ENCODE measurements at regions not wholly inside any gene's neighbourhood (a gene's known extent, or its start where the extent isn't known, plus 50 kb on each side); places are given as distances from the start of the nearest gene placed in this dataset.

DNA sequence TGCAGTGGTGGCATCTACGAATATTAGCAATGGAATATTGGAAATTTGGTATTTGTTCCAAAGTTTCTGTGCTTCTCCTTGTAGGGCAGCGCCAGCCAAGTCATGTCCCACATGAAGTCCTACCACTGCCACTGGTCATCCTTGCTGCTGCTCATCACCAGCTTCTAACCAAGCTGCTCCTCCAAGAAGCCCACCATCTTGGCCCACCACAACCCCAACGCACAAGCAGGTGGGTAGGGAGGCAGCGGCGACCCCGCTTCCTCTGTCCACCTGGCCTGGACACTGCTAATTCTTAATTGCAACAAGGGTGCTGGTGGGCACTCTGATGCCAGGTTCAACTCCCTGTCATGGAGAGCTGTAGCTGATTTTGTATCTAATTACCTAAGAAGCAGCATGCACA, 291.2 kb upstream of the LYPLAL1 start:
- peaks cover 0 to 10% (median 6%) of the 10 kb centered on the region in 7 donors for H3K9me3 Mint-ChIP-seq
- H3K27ac Mint-ChIP-seq, result peak overlapping the region in 1 of 3 donors; percentile 78
- DNase-seq, result no peak
- Histone ChIP-seq H3K4me3 (ENCODE audit: low read depth, low read length) (no peak overlapping the region), H3K27ac (ENCODE audit: insufficient read depth, low read length, poor library complexity, severe bottlenecking) (no peak overlapping the region), H3K4me1 (ENCODE audit: control insufficient read depth, insufficient read depth, low read length, poor library complexity, severe bottlenecking) (no peaks in the 10 kb centered on the region), H3K27me3 (ENCODE audit: control insufficient read depth, insufficient read depth, low read length) (no peaks in the 10 kb centered on the region), H3K9me3 (ENCODE audit: control insufficient read depth in 2 of 2, low read length in 2 of 2) (no peaks in the 10 kb centered on the region), H3K36me3 (ENCODE audit: control insufficient read depth, insufficient read depth, low read length) (no peaks in the 10 kb centered on the region)
- H3K36me3 Mint-ChIP-seq, result peaks cover 3% of the 10 kb centered on the region
- H3K4me3 Mint-ChIP-seq, result no peak overlapping the region
- no peak for ATAC-seq (ENCODE audit: low read depth in 2 of 2)
- H3K4me1 Mint-ChIP-seq, result no peaks in the 10 kb centered on the region
- H3K27me3 Mint-ChIP-seq, result no peaks in the 10 kb centered on the region

- H3K36me3 Mint-ChIP-seq, result peaks cover 3% of the 10 kb centered on the region
- no peak overlapping the region for H3K27ac Mint-ChIP-seq
- no peaks in the 10 kb centered on the region for H3K9me3 ChIP-seq (ENCODE audit: control insufficient read depth in 2 of 2, low read length in 2 of 2)
- ATAC-seq (ENCODE audit: low read depth in 2 of 2) (no peak), DNase-seq (no peak)
- H3K27me3 Mint-ChIP-seq, result no peaks in the 10 kb centered on the region
- no peak overlapping the region for H3K4me3 Mint-ChIP-seq
- no peaks in the 10 kb centered on the region for H3K4me1 Mint-ChIP-seq
- H3K4me1 ChIP-seq (ENCODE audit: control insufficient read depth, insufficient read depth, low read length, poor library complexity, severe bottlenecking), result no peaks in the 10 kb centered on the region
- peaks cover 0 to 6% (median 6%) of the 10 kb centered on the region in 7 donors for H3K9me3 Mint-ChIP-seq
- H3K27me3 ChIP-seq (ENCODE audit: control insufficient read depth, insufficient read depth, low read length), result no peaks in the 10 kb centered on the region
- no peaks in the 10 kb centered on the region for H3K36me3 ChIP-seq (ENCODE audit: control insufficient read depth, insufficient read depth, low read length)
- no peak overlapping the region for H3K27ac ChIP-seq (ENCODE audit: insufficient read depth, low read length, poor library complexity, severe bottlenecking)
- no peak overlapping the region for H3K4me3 ChIP-seq (ENCODE audit: low read depth, low read length)
Observed at GRCh38 chr1:218886101-218886871, 287.4 kb upstream of the LYPLAL1 start.

DNA sequence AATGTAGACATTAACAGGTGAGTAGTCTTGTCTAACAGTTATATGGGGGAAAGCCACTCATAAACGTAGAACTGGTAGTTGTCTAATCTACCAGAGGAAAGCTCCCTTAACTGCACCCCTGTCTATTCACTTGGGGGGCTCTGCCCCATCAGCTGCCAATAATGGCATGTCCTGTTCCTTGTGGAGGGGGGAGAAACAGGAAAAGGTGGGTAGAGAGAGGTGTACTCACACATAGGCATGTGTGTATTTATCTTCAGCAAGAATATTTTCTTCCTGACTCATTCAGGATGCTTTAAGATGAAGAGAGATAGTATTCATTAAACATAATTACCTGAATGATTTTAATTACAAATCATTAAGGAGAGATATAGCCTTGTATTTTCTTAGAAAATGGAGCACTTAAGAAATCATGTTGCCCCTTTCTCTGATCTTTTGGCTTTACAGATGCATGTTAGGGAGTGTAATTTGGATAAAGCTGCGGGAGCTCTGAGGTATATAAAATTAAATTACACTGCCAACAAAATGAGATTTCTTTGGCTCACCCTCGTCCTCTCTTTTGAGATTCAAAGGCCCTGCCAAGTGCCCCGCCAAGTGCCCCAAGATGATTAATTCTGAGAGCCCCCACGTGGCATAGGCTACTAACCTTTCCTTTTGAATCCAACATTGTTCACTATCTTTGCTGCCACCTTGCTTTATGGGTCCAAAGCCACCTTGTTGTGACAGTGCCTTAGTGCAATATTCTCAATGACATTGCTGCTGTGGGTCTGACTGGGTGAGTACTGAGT, 286.3 kb upstream of the LYPLAL1 start:
- Mint-ChIP-seq H3K27me3 (no peaks in the 10 kb centered on the region), H3K9me3 (peaks cover 0 to 6% (median 6%) of the 10 kb centered on the region in 7 donors), H3K27ac (no peak overlapping the region), H3K4me1 (no peaks in the 10 kb centered on the region), H3K36me3 (peaks cover 3% of the 10 kb centered on the region), H3K4me3 (no peak overlapping the region)
- Histone ChIP-seq H3K4me1 (ENCODE audit: control insufficient read depth, insufficient read depth, low read length, poor library complexity, severe bottlenecking) (no peaks in the 10 kb centered on the region), H3K36me3 (ENCODE audit: control insufficient read depth, insufficient read depth, low read length) (no peaks in the 10 kb centered on the region), H3K27ac (ENCODE audit: insufficient read depth, low read length, poor library complexity, severe bottlenecking) (no peak overlapping the region), H3K9me3 (ENCODE audit: control insufficient read depth in 2 of 2, low read length in 2 of 2) (no peaks in the 10 kb centered on the region), H3K27me3 (ENCODE audit: control insufficient read depth, insufficient read depth, low read length) (no peaks in the 10 kb centered on the region), H3K4me3 (ENCODE audit: low read depth, low read length) (no peak overlapping the region)
- ATAC-seq (ENCODE audit: low read depth in 2 of 2) (no peak), DNase-seq (no peak)

DNA sequence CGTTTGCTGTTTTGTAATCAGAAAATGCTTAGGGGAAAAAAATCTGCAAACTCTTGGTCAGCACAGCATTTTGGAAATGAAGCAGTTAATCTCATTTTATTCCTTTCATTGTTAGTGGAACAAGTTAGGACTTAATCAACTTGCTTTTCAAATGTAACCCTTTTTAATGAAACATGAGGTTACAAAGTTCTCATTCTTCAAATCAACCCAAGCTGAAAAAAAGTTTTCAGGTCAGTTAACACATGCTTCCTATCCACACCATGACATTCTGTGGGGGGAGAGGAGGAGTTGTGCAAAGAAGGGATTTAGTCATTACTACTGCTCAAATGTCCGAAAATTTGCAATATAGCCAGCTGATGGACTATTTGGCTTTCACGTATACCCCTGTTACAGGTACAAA, 283.2 kb upstream of the LYPLAL1 start:
- Mint-ChIP-seq H3K27me3 (no peaks in the 10 kb centered on the region), H3K4me3 (no peak overlapping the region), H3K27ac (no peak overlapping the region), H3K9me3 (peaks cover 0 to 3% (median 0%) of the 10 kb centered on the region in 7 donors), H3K4me1 (no peaks in the 10 kb centered on the region), H3K36me3 (no peaks in the 10 kb centered on the region)
- Histone ChIP-seq H3K36me3 (ENCODE audit: control insufficient read depth, insufficient read depth, low read length) (no peaks in the 10 kb centered on the region), H3K4me3 (ENCODE audit: low read depth, low read length) (no peak overlapping the region), H3K27me3 (ENCODE audit: control insufficient read depth, insufficient read depth, low read length) (no peaks in the 10 kb centered on the region), H3K27ac (ENCODE audit: insufficient read depth, low read length, poor library complexity, severe bottlenecking) (no peak overlapping the region), H3K4me1 (ENCODE audit: control insufficient read depth, insufficient read depth, low read length, poor library complexity, severe bottlenecking) (no peaks in the 10 kb centered on the region), H3K9me3 (ENCODE audit: control insufficient read depth in 2 of 2, low read length in 2 of 2) (no peaks in the 10 kb centered on the region)
- ATAC-seq (ENCODE audit: low read depth in 2 of 2) (no peak), DNase-seq (no peak)

- no peak overlapping the region for H3K27ac ChIP-seq (ENCODE audit: insufficient read depth, low read length, poor library complexity, severe bottlenecking)
- Mint-ChIP-seq H3K36me3 (no peaks in the 10 kb centered on the region), H3K27ac (no peak overlapping the region), H3K9me3 (peaks cover 0 to 6% (median 0%) of the 10 kb centered on the region in 7 donors), H3K4me3 (no peak overlapping the region), H3K27me3 (no peaks in the 10 kb centered on the region), H3K4me1 (no peaks in the 10 kb centered on the region)
- H3K36me3 ChIP-seq (ENCODE audit: control insufficient read depth, insufficient read depth, low read length), result no peaks in the 10 kb centered on the region
- no peaks in the 10 kb centered on the region for H3K27me3 ChIP-seq (ENCODE audit: control insufficient read depth, insufficient read depth, low read length)
- H3K4me3 ChIP-seq (ENCODE audit: low read depth, low read length), result no peak overlapping the region
- no peaks in the 10 kb centered on the region for H3K4me1 ChIP-seq (ENCODE audit: control insufficient read depth, insufficient read depth, low read length, poor library complexity, severe bottlenecking)
- no peaks in the 10 kb centered on the region for H3K9me3 ChIP-seq (ENCODE audit: control insufficient read depth in 2 of 2, low read length in 2 of 2)
- DNase-seq, result no peak
- no peak for ATAC-seq (ENCODE audit: low read depth in 2 of 2)
Observed at GRCh38 chr1:218891577-218891976, 282.1 kb upstream of the LYPLAL1 start.

- no peaks in the 10 kb centered on the region for H3K4me1 ChIP-seq (ENCODE audit: control insufficient read depth, insufficient read depth, low read length, poor library complexity, severe bottlenecking)
- Mint-ChIP-seq H3K27ac (no peak overlapping the region), H3K4me3 (no peak overlapping the region), H3K27me3 (no peaks in the 10 kb centered on the region), H3K4me1 (no peaks in the 10 kb centered on the region), H3K9me3 (peaks cover 0 to 6% (median 3%) of the 10 kb centered on the region in 7 donors), H3K36me3 (no peaks in the 10 kb centered on the region)
- no peaks in the 10 kb centered on the region for H3K27me3 ChIP-seq (ENCODE audit: control insufficient read depth, insufficient read depth, low read length)
- no peaks in the 10 kb centered on the region for H3K36me3 ChIP-seq (ENCODE audit: control insufficient read depth, insufficient read depth, low read length)
- no peak overlapping the region for H3K4me3 ChIP-seq (ENCODE audit: low read depth, low read length)
- no peaks in the 10 kb centered on the region for H3K9me3 ChIP-seq (ENCODE audit: control insufficient read depth in 2 of 2, low read length in 2 of 2)
- no peak overlapping the region for H3K27ac ChIP-seq (ENCODE audit: insufficient read depth, low read length, poor library complexity, severe bottlenecking)
- DNase-seq, result no peak
- no peak for ATAC-seq (ENCODE audit: low read depth in 2 of 2)
Observed at GRCh38 chr1:218895064-218895587, 278.6 kb upstream of the LYPLAL1 start.

DNA sequence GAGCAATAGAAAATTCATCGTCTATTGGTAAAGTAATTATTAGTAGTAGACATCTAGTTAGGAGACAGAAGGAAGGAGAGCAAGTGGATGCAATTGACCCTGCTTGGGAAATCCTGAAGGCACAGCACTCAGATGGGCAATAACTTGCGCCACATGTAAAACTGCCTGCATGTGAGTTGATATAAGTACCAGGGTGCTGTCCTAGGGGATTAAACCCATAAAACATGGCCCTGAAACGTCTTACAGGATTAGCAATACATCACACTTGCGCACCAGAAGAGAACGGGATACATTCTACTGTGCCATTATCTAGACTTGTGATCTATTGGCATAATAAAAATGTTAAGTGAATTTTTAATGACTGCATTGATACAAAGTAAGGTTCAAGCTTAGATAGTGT, 277.5 kb upstream of the LYPLAL1 start:
- no peaks in the 10 kb centered on the region for H3K9me3 ChIP-seq (ENCODE audit: control insufficient read depth in 2 of 2, low read length in 2 of 2)
- ATAC-seq (ENCODE audit: low read depth in 2 of 2), result no peak

More for the DNA sequence above, 277.5 kb upstream of the LYPLAL1 start:
- Histone ChIP-seq H3K4me1 (ENCODE audit: control insufficient read depth, insufficient read depth, low read length, poor library complexity, severe bottlenecking) (no peaks in the 10 kb centered on the region), H3K27me3 (ENCODE audit: control insufficient read depth, insufficient read depth, low read length) (no peaks in the 10 kb centered on the region), H3K27ac (ENCODE audit: insufficient read depth, low read length, poor library complexity, severe bottlenecking) (no peak overlapping the region), H3K36me3 (ENCODE audit: control insufficient read depth, insufficient read depth, low read length) (no peaks in the 10 kb centered on the region), H3K4me3 (ENCODE audit: low read depth, low read length) (no peak overlapping the region)
- Mint-ChIP-seq H3K27ac (no peak overlapping the region), H3K36me3 (no peaks in the 10 kb centered on the region), H3K27me3 (no peaks in the 10 kb centered on the region), H3K9me3 (peaks cover 0 to 6% (median 1%) of the 10 kb centered on the region in 7 donors), H3K4me1 (no peaks in the 10 kb centered on the region), H3K4me3 (no peak overlapping the region)
- DNase-seq, result no peak
